ENCODE measurements at regions not wholly inside any gene's neighbourhood (a gene's known extent, or its start where the extent isn't known, plus 50 kb on each side); places are given as distances from the start of the nearest gene placed in this dataset.

- DNase-seq (ENCODE audit: low read depth in 4 of 4, low spot score in 1 of 4): no peak
Observed at GRCh38 chr15:77557564-77557963, 75.1 kb downstream of the LINGO1 start.

GRCh38 chr15:77557144-77557543 lies 75.6 kb downstream of the LINGO1 start:
- DNase-seq (ENCODE audit: low read depth in 4 of 4, low spot score in 1 of 4): no peak

- DNase-seq (ENCODE audit: low read depth in 4 of 4, low spot score in 1 of 4): no peak
Observed at GRCh38 chr15:77556622-77557021, 76.1 kb downstream of the LINGO1 start.

GRCh38 chr15:77555232-77555631 lies 77.5 kb downstream of the LINGO1 start:
- no peak for DNase-seq (ENCODE audit: low read depth in 4 of 4, low spot score in 1 of 4)

DNA sequence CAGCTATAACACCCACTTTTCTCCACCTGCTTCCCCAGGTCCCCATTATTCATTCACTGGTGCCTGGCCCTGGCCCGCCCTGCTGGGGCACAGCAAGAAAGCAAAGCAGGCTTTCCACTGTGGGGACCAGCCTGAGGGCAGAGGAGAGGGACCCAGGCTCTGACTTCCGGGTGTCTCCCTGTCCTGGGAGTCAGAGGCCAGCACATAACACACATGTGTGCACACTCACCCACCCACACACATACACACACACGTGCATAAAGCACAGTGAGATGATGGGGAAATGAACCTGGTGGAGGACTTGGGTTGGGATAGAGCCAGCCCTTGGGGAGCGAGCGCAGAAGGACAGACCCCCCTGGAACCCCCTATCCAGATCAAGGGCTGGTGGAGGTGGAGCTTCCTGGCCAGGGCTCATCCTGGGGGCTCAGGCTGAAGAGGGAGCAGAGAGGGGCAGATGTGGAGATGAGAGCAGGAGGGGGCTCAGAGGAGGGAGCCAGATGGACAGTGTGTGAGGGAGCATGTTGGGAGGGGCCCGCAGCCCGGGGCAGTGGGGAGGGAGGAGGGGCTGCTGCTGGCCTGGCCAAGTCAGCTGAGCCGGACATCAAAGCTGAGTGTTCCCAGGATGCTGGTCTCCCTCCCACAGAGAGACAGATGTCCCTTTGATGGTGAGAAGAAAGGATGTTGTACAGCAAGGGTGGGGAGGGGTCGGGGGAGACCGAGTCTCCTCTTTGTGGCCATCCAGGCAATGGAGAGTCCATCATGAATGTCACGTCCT lies 78.2 kb downstream of the LINGO1 start:
- no peak for DNase-seq (ENCODE audit: low read depth in 4 of 4, low spot score in 1 of 4)

DNA sequence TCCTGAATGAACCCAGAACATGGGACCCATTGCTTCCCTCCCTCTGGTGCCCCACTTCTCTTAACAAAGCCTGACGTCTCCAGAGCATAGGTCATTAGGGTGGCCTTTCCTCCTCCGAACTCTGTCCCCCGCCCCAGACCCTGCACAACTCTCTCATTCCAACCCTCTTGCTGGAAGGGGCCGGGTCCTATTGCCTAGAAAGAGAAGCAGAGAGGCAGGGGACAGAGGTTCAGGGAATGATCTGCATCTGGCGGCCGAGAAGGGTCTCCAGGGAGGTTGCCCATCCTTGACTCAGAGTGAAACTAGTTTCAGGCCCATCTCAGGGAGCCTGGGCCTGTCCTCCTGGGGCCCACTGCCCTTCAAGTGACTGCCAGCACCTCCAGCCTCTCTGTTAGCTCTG lies 79.0 kb downstream of the LINGO1 start:
- DNase-seq (ENCODE audit: low read depth in 4 of 4, low spot score in 1 of 4): no peak

GRCh38 chr15:77553257-77553656 lies 79.5 kb downstream of the LINGO1 start:
- DNase-seq (ENCODE audit: low read depth in 4 of 4, low spot score in 1 of 4): no peak

GRCh38 chr15:77552066-77552465 lies 80.6 kb downstream of the LINGO1 start:
- DNase-seq (ENCODE audit: low read depth in 4 of 4, low spot score in 1 of 4): no peak

DNA sequence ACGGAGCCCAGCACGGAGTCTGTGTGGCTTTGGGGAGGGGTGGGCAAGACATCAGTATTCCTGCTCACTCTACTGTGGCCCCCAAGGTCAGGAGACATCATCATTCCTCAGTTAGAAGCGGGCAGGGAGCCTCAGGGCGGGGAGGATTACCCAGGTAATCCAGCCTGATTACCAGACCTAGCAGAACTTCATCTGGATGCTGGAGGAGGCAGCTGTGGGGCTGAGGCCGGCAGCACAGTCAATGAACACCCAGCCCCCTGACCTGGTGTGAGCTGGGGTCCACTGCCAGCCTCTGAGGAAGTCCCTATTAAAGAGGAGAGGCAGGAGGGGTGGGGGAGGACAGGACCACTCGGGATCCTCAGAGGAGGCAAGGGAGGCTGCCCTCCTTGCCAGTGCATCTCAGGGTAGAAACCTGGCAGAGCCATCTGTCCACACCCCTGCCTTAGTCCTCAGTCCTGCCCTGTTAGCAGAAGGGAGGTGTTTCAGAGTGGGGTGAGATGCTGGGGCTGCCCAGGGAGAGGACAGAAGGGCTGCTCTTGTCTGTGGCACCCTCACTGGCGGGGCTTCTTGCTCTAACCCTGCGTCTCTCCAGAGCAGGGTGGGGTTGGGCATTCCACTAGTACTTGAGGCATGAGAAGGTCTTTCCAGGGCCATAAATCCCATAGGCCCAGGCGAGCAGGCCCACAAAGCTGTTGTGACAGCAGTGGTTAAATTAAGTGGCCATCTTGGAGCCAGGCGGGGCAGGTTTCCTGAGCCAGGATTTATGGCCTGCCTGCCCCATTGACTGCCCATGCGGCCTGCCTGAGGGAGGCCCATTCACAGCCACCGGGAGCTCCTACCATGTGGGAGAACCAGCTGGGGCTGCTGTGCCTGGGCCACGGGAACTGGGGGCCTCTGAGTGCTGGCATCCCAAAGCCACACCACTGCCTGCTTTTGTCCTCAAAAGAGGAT lies 82.1 kb downstream of the LINGO1 start:
- no peak for DNase-seq (ENCODE audit: low read depth in 4 of 4, low spot score in 1 of 4)

- DNase-seq (ENCODE audit: low read depth in 4 of 4, low spot score in 1 of 4): no peak
Observed at GRCh38 chr15:77549576-77550288, 83.0 kb downstream of the LINGO1 start.

GRCh38 chr15:77548589-77549557 lies 83.8 kb downstream of the LINGO1 start:
- no peak for DNase-seq (ENCODE audit: low read depth in 4 of 4, low spot score in 1 of 4)

GRCh38 chr15:77547801-77548588 lies 84.7 kb downstream of the LINGO1 start:
- DNase-seq (ENCODE audit: low read depth in 4 of 4, low spot score in 1 of 4): no peak

DNA sequence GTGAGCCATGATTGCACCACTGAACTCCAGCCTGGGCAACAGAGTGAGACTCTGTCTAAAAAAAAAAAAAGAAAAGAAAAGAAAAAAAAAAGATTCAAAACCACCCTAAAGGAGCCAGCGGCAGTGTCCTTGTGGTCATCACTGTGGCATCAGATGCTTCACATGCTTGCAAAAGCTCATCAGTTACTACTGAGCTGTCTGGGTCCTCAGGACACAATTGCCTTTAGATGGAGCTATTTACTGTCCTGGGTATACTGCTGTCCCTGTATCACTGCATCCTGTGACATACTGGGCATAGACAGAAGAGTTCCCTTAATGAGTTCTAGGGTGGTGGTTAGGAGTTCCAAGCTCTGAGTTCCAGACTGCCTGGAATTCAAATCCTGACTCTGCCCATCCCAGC lies 85.8 kb downstream of the LINGO1 start:
- DNase-seq (ENCODE audit: low read depth in 4 of 4, low spot score in 1 of 4): no peak

- DNase-seq (ENCODE audit: low read depth in 4 of 4, low spot score in 1 of 4): no peak
Observed at GRCh38 chr15:77546050-77546501, 86.6 kb downstream of the LINGO1 start.

DNA sequence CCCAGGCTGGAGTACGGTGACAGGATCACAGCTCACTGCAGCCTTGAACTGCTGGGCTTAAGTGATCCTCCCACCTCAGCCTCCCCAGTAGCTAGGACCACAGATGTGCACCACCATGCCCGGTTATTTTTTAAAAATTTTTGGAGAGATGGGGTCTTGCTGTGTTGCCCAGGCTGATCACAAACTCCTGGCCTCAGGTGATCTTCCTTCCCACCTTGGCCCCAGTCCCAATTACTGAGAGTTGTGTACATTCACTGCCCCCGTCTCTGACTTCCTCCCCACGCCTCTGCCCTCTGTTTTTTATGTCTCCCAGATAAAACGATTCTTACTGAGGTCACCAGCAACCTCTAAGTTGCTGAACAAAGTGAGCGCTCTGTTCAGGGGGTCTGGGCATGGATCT lies 87.7 kb downstream of the LINGO1 start:
- DNase-seq (ENCODE audit: low read depth in 4 of 4, low spot score in 1 of 4): no peak

DNA sequence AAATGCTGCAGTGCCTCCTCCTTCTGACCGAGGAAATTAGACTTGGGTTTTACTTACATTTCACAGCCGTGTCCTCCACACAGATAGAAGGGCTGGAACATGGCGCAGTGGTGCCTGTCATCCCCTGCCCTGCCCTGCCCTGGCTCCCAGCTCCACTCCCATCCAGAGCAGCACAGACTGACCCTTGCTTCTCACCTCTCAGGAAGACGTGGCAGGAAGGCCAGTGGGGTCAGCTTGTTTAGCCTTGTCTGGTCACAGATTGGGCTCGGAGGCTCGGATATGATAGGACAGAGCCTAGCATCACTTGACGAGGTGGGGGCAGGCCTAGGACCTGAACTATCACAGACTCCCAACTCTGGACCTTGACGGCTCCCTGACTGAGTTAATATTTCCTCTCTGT lies 88.5 kb downstream of the LINGO1 start:
- no peak for DNase-seq (ENCODE audit: low read depth in 4 of 4, low spot score in 1 of 4)

- peak; percentile 49 to 66 (median 58) for DNase-seq (ENCODE audit: low read depth in 4 of 4, low spot score in 1 of 4)
Observed at GRCh38 chr15:77543159-77543882, 89.4 kb downstream of the LINGO1 start.

GRCh38 chr15:77542491-77543001 lies 90.2 kb downstream of the LINGO1 start:
- DNase-seq (ENCODE audit: low read depth in 4 of 4, low spot score in 1 of 4): no peak

Data from stimulated activated CD4-positive, alpha-beta T cell treated with anti-CD3 and anti-CD28 coated beads, Interleukin-1b, Interleukin-23, amount 100 ng/mL, for 24 hours (primary cell).